HG03159 (cell line): ENCODE measurements at regions not wholly inside any gene's neighbourhood (a gene's known extent, or its start where the extent isn't known, plus 50 kb on each side); places are given as distances from the start of the nearest gene placed in this dataset.

ENCODE experiments used
- ATAC-seq: cut with Tn5 transposase; IDR thresholded peaks from one replicate; pipeline ENCODE4 v1.9.1; 2021; ENCODE audit warnings: mild to moderate bottlenecking, moderate library complexity; ENCODE audit not compliant: unreplicated experiment

GRCh38 chr14:100673085-100673806 is 53.4 kb upstream of the DLK1 start:
- ATAC-seq: no peak

GRCh38 chr14:100673807-100674154 is 52.9 kb upstream of the DLK1 start:
- no peak for ATAC-seq

GRCh38 chr14:100674428-100674827 is 52.3 kb upstream of the DLK1 start:
- no peak for ATAC-seq

- ATAC-seq: no peak
These were observed 51.6 kb upstream of the DLK1 start for GRCh38 chr14:100674897-100675619.

GRCh38 chr14:100675699-100676684 is 50.7 kb upstream of the DLK1 start:
- ATAC-seq: no peak
